IMR-90 (cell line): ENCODE measurements at regions not wholly inside any gene's neighbourhood (a gene's known extent, or its start where the extent isn't known, plus 50 kb on each side); places are given as distances from the start of the nearest gene placed in this dataset.

Experiments used
- ATAC-seq: fragments of 200-7000 bp; cut with Tn5 transposase; 2 replicates; pipeline ENCODE4 v1.9.1; 2020; ENCODE audit warnings: low read depth, mild to moderate bottlenecking, moderate library complexity
- BruUV-seq: library from RNA; stranded (reverse); fragments of 400-500 nt; replicated peaks from 2 replicates; lab custom pipeline; 2021; lab: Mats Ljungman, UMichigan
- CTCF ChIA-PET: fragments of 300-600 bp; formaldehyde crosslinking; extraction: SDS; loops from one replicate; lab custom pipeline; 2021; ENCODE audit warnings: antibody characterized with exemption; lab: Yijun Ruan, JAX
- POLR2A ChIA-PET: fragments of 300-600 bp; sonication (Branson Sonifier 250); formaldehyde crosslinking; loops from one replicate; lab custom pipeline; 2022; ENCODE audit warnings: antibody characterized with exemption; ENCODE audit not compliant: unreplicated experiment; lab: Charles Lee
- DNase-seq: peaks from one replicate; pipeline ENCODE4 v3.0.0; 2013
- H2AFZ ChIP-seq: replicated peaks from 2 replicates; pipeline ENCODE3; 2013; ENCODE audit warnings: low read length, mild to moderate bottlenecking; ENCODE audit not compliant: poor library complexity
- H2AK5ac ChIP-seq: 2 replicates; pipeline ENCODE4 v1.6.1; 2013; ENCODE audit warnings: low read depth, low read length, inconsistent platforms
- H2AK9ac ChIP-seq: replicated peaks from 2 replicates; pipeline ENCODE3; 2013; ENCODE audit warnings: mild to moderate bottlenecking, low read depth, low read length, moderate library complexity; ENCODE audit not compliant: poor library complexity
- H2BK120ac ChIP-seq: 2 replicates; pipeline ENCODE4 v1.6.1; 2013; ENCODE audit warnings: low read depth, low read length, inconsistent platforms
- H2BK15ac ChIP-seq: 3 replicates; pipeline ENCODE4 v1.6.1; 2013; ENCODE audit warnings: low read depth, low read length, inconsistent platforms
- H2BK20ac ChIP-seq: 2 replicates; pipeline ENCODE4 v1.6.1; 2013; ENCODE audit warnings: low read depth, mild to moderate bottlenecking, inconsistent platforms, low read length, moderate library complexity
- H2BK5ac ChIP-seq: 2 replicates; pipeline ENCODE4 v1.6.1; 2013; ENCODE audit warnings: mild to moderate bottlenecking, low read depth, low read length, inconsistent platforms; ENCODE audit not compliant: poor library complexity, severe bottlenecking
- H3K14ac ChIP-seq: replicated peaks from 2 replicates; pipeline ENCODE4 v1.6.1; 2013; ENCODE audit warnings: low read depth, low read length, inconsistent platforms
- H3K18ac ChIP-seq: 2 replicates; pipeline ENCODE4 v1.6.1; 2013; ENCODE audit warnings: low read depth, low read length, control low read depth
- H3K23ac ChIP-seq: 2 replicates; pipeline ENCODE4 v1.6.1; 2013; ENCODE audit warnings: low read depth, low read length, inconsistent platforms
- H3K27ac ChIP-seq: 2 replicates; pipeline ENCODE4 v1.5.1; 2013; ENCODE audit warnings: mild to moderate bottlenecking, control low read depth, low read length; ENCODE audit not compliant: insufficient read depth
- H3K27me3 ChIP-seq: 2 replicates; pipeline ENCODE4 v1.6.1; 2013; ENCODE audit warnings: low read length; ENCODE audit not compliant: control insufficient read depth, insufficient read depth
- H3K36me3 ChIP-seq: 2 replicates; pipeline ENCODE4 v1.6.1; 2013; ENCODE audit warnings: low read length, mixed read lengths; ENCODE audit not compliant: control insufficient read depth, insufficient read depth
- H3K4ac ChIP-seq: 2 replicates; pipeline ENCODE4 v1.6.1; 2013; ENCODE audit warnings: low read depth, low read length, inconsistent platforms
- H3K4me1 ChIP-seq: 2 replicates; pipeline ENCODE4 v1.6.1; 2013; ENCODE audit warnings: low read length, mixed read lengths; ENCODE audit not compliant: control insufficient read depth, insufficient read depth
- H3K4me2 ChIP-seq: 2 replicates; pipeline ENCODE4 v1.6.1; 2013; ENCODE audit warnings: low read depth, mild to moderate bottlenecking, control low read depth, low read length, moderate library complexity
- H3K4me3 ChIP-seq: 2 replicates; pipeline ENCODE4 v1.5.1; 2013; ENCODE audit warnings: low read depth, mild to moderate bottlenecking, control low read depth, low read length, moderate library complexity; ENCODE audit not compliant: insufficient read depth
- H3K56ac ChIP-seq: 2 replicates; pipeline ENCODE4 v1.6.1; 2013; ENCODE audit warnings: low read length, inconsistent platforms; ENCODE audit not compliant: insufficient read depth; ENCODE audit errors: extremely low read depth
- H3K79me1 ChIP-seq, 2 experiments: 2 replicates each; pipeline ENCODE4 v1.6.1; 2013; ENCODE audit warnings: low read length in 2 of 2, inconsistent platforms in 1 of 2, low read depth in 1 of 2
- H3K9ac ChIP-seq: 2 replicates; pipeline ENCODE4 v1.6.1; 2013; ENCODE audit warnings: low read depth, low read length, control low read depth
- H3K9me1 ChIP-seq: 2 replicates; pipeline ENCODE4 v1.6.1; 2013; ENCODE audit warnings: low read length, inconsistent platforms; ENCODE audit not compliant: insufficient read depth
- H3K9me3 ChIP-seq: 2 replicates; pipeline ENCODE4 v1.6.1; 2013; ENCODE audit warnings: low read length; ENCODE audit not compliant: control insufficient read depth, insufficient read depth
- H4K20me1 ChIP-seq: 2 replicates; pipeline ENCODE4 v1.6.1; 2013; ENCODE audit warnings: low read length, inconsistent platforms; ENCODE audit not compliant: insufficient read depth
- H4K5ac ChIP-seq: 2 replicates; pipeline ENCODE4 v1.6.1; 2013; ENCODE audit warnings: mild to moderate bottlenecking, low read depth, low read length, control low read depth
- H4K8ac ChIP-seq, 2 experiments: 2 replicates each; pipeline ENCODE4 v1.6.1; 2013; ENCODE audit warnings: low read depth in 2 of 2, low read length in 2 of 2, control low read depth in 1 of 2, inconsistent platforms in 1 of 2
- H4K91ac ChIP-seq: 2 replicates; pipeline ENCODE4 v1.6.1; 2013; ENCODE audit warnings: low read depth, low read length, inconsistent platforms; ENCODE audit not compliant: insufficient read depth
- BHLHE40 ChIP-seq: fragments of 150-350 bp; IDR thresholded peaks from 2 replicates; pipeline ENCODE4 v1.6.1; 2016; ENCODE audit warnings: mild to moderate bottlenecking, low read depth, low read length
- CHD1 ChIP-seq: IDR thresholded peaks from 2 replicates; pipeline ENCODE4 v1.6.1; 2012; ENCODE audit warnings: low read depth, low read length, improper control_type of control experiment
- FOS ChIP-seq: fragments of 150-350 bp; IDR thresholded peaks from 2 replicates; pipeline ENCODE4 v1.6.1; 2016; ENCODE audit warnings: low read depth, low read length
- MAZ ChIP-seq: IDR thresholded peaks from 2 replicates; pipeline ENCODE4 v1.6.1; 2012; ENCODE audit warnings: low read depth, mild to moderate bottlenecking, low read length, improper control_type of control experiment, moderate library complexity, borderline replicate concordance
- NFE2L2 ChIP-seq: fragments of 150-350 bp; IDR thresholded peaks from 2 replicates; pipeline ENCODE4 v1.6.1; 2016; ENCODE audit warnings: low read depth, mild to moderate bottlenecking, low read length
- POLR2A ChIP-seq: IDR thresholded peaks from 2 replicates; pipeline ENCODE4 v1.6.1; 2012; ENCODE audit warnings: mild to moderate bottlenecking, low read depth, low read length
- RAD21 ChIP-seq: IDR thresholded peaks from 2 replicates; pipeline ENCODE4 v1.6.1; 2012; ENCODE audit warnings: low read length, improper control_type of control experiment
- RCOR1 ChIP-seq: IDR thresholded peaks from 2 replicates; pipeline ENCODE4 v1.6.1; 2012; ENCODE audit warnings: mild to moderate bottlenecking, low read length, improper control_type of control experiment; ENCODE audit not compliant: insufficient replicate concordance
- RFX5 ChIP-seq: IDR thresholded peaks from 2 replicates; pipeline ENCODE4 v1.8.0; 2012; ENCODE audit warnings: low read depth, mild to moderate bottlenecking, low read length, moderate library complexity
- SMC3 ChIP-seq: fragments of 150-350 bp; IDR thresholded peaks from 2 replicates; pipeline ENCODE4 v1.6.1; 2016; ENCODE audit warnings: low read depth, mild to moderate bottlenecking, antibody characterized with exemption, low read length, moderate library complexity
- WGBS, 2 experiments: methylation state at CpG; one replicate each; pipeline versions ENCODE4 v1.1.5 to v1.1.7; 2013; ENCODE audit warnings: missing lambda C conversion rate in 2 of 2; ENCODE audit not compliant: insufficient read length in 1 of 2; ENCODE audit errors: extremely low coverage in 2 of 2; 5-methylcytosine and 5-hydroxymethylcytosine counted together
- dilution Hi-C: fragments of 300-500 bp; cut with HindIII; formaldehyde crosslinking; loops from one replicate; pipeline ENCODE4 v1.14.3; 2018; ENCODE audit warnings: low sequenced_read_pairs; ENCODE audit not compliant: unreplicated experiment
- in situ Hi-C: fragments of 300-500 bp; cut with MboI; formaldehyde crosslinking; loops from 3 replicates; pipeline ENCODE4 v1.14.3; 2019; ENCODE audit warnings: low sequenced_read_pairs, inconsistent platforms, mixed read lengths
- intact Hi-C: fragments of 100-400 bp; cut with micrococcal nuclease; formaldehyde crosslinking; loops from 2 replicates; pipeline ENCODE4 v1.10.0; 2022
- TF ChIP-seq, protein P1 (sequence below): fragments of 150-350 bp; IDR thresholded peaks from 2 replicates; pipeline ENCODE4 v1.6.1; 2017; ENCODE audit warnings: mild to moderate bottlenecking, antibody characterized with exemption, low read length, low read depth

DNA sequence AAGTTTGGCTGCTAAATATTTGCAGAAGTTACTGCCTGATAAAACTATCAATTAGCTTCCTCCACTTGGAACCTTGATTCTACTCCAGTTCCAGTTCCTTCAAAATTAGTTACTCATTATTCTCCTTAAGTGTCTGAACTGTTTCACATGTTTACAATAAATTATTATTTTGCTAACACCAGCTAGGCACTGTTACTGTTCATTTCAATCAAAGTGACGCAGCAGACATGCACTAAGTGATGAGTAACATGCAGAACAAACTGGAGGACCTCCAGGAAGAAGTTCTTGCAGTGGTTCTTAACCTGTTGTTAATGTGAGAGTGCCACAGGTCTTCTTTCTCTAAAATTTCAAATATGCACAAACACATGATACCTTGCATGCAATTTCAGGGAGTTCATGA, 491.8 kb upstream of the SEMA3A start:
- Histone ChIP-seq H3K27ac (no peak overlapping the region), H3K79me1 (no peaks in the 10 kb centered on the region), H2AK5ac (no peak overlapping the region), H3K4me3 (no peak overlapping the region), H3K9me1 (no peaks in the 10 kb centered on the region), H4K5ac (no peak overlapping the region), H2BK15ac (no peak overlapping the region), H2AFZ (no peak overlapping the region), H3K4me1 (no peaks in the 10 kb centered on the region), H3K27me3 (no peaks in the 10 kb centered on the region), H2BK5ac (no peak overlapping the region), H2AK9ac (no peak overlapping the region), H3K4ac (no peak overlapping the region), H3K36me3 (no peaks in the 10 kb centered on the region), H2BK120ac (no peak overlapping the region), H3K4me2 (no peak overlapping the region), H4K20me1 (no peaks in the 10 kb centered on the region), H2BK20ac (no peak overlapping the region), H3K56ac (no peak overlapping the region), H3K14ac (no peak overlapping the region), H3K9me3 (no peaks in the 10 kb centered on the region), H3K18ac (no peak overlapping the region), H4K8ac (no peak overlapping the region), H3K23ac (no peak overlapping the region), H3K9ac (no peak overlapping the region), H4K91ac (no peak overlapping the region)
- TF ChIP-seq NFE2L2 (no peak), RAD21 (no peak), MAZ (no peak), FOS (no peak), BHLHE40 (no peak), CHD1 (no peak), RFX5 (no peak), SMC3 (no peak), RCOR1 (no peak), POLR2A (no peak)
- TF ChIP-seq, protein P1, sequence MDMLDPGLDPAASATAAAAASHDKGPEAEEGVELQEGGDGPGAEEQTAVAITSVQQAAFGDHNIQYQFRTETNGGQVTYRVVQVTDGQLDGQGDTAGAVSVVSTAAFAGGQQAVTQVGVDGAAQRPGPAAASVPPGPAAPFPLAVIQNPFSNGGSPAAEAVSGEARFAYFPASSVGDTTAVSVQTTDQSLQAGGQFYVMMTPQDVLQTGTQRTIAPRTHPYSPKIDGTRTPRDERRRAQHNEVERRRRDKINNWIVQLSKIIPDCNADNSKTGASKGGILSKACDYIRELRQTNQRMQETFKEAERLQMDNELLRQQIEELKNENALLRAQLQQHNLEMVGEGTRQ: no peak
- BruUV-seq: no TSS peak
- DNase-seq (no peak), ATAC-seq (no peak)
- POLR2A ChIA-PET: no interaction called here
- WGBS, 2 experiments: no CpG with 5 or more reads among the region's 1 CpG
- intact Hi-C loops: loop anchor here (5.0 kb wide), 1 partner anchor 34 kb away; no protein-coding TSS in a partner anchor
- dilution Hi-C loops: no loop called here
- in situ Hi-C loops: no loop called here
- CTCF ChIA-PET: no interaction called here
